ENCODE measurements at regions not wholly inside any gene's neighbourhood (a gene's known extent, or its start where the extent isn't known, plus 50 kb on each side); places are given as distances from the start of the nearest gene placed in this dataset.

DNA sequence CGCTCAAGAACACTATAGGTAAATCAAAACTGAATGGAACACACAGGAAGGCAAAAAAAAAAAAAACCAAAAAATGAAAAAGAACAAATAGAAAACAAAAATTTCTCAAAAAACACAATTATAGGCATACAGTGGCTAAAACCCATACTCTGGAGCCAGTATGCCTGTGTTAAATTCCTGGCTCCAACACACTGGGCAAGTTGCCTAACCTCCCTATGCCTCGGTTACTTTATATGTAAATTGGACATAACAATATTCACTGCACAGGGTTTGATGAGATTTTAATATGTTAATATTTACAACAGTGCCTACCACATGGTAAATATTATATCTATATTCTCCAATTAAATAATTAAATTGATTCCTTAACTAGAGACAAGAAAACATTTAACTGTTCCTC is 217.1 kb downstream of the HTR7 start:
- DNase-seq, result no peak

DNA sequence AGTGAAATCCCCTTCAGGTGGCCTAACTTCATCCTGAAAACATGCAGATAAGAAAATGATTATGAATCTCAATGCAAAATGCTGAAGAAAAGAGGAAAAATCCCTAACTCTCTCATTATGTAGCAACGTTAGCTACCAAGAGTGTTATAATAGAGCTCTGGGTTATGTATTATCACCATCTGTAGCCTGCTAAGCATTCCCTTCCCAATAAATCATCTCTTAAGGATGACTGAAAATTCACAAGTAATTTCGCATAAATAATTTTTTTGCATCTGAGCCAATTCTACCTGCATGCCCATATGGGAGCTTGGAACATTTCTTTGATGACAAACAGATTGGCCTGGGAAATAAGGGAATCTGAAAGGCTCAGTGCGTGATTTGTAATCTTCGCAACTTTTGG is 216.1 kb downstream of the HTR7 start:
- DNase-seq, result no peak

DNA sequence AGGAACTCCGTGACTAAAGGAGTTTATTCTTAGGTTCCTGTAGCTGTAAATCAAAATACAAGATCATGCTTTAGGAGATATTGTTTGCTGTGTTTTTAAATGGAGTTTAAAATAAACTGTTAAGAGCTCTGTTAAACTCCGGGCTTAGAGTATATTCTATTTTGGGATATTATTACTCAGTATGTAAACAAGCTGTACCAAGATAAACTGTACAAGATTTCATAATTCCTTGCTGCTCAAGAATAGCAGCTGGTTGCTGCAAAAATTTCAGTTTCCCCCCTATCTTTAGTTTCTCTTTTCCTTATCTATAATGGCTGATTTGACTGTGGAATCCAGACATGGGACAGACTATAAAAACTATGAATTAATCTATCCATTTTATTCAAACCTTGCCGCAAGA is 215.7 kb downstream of the HTR7 start:
- DNase-seq, result no peak

DNA sequence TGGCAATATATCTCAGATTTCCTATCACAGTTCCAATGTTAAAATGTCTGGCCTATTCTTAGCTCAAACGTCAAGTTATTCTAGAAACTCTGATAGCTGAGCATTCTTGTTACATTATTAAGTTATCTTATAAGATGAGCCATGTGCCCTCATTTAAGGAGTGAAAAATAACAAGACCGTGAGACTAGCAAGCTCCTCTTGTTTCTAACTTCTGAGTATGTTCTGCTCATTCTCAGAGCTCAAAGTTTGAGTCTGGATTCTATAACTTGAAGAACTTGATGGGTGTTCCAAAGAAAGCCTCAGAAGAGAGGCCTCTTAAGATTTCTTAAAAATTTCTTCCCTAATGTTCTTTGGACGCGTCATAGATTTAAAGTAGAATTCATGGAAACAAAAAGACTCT is 215.2 kb downstream of the HTR7 start:
- DNase-seq, result no peak

DNA sequence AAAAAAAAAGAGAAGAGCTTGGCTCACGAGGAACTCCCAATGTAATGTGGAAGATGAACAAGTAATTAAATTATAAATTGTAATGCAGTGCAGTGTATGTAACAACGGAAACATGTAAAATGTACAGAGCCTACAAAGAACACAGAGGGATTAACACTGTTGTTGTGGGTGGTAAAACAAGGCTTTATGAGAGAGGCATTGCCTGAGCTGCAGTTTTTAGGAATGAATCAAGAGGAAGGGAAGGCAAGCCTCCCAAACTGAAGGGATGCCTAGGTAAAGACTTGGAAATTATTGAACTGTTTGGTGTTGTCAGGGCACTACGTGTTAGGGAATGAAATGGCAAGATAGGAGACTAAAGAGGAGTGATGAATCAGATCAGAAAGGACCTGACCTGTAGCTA is 213.7 kb downstream of the HTR7 start:
- DNase-seq, result no peak

DNA sequence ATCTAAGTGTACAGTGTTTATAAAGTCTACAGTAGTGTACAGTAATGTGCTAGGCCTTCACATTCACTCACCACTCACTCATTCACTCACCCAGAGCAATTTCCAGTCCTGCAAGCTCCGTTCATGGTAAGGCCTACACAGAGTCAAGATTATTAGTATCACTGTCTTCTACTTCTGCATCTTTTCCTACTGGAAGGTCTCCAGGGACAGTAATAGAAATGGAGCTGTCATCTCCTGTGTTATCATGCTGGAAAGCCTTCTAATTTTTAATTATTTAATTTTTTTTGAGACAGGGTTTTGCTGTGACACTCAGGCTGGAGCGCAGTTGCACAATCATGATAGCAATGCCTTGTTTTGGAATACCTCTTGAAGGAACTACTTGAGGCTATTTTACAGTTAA is 207.0 kb downstream of the HTR7 start:
- no peak for DNase-seq

DNA sequence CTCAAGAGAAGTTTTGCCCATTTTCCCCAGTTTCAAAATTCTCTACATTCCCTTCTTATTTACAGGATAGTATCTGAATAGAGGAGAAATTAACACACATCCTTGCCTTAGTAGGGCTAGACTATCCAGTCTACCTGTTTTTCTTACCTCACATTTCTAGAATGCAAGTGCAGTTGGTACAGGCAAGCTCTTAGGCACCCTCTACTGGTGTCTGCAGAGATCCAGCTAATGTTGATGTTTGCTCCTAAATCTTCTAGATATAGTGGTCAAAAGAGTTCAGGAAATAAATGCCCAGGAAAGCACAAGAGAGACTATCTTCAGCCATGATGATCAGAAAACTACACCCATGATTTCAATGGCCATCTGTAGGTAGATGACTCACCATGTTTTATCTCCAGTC is 205.3 kb downstream of the HTR7 start:
- DNase-seq, result no peak

DNA sequence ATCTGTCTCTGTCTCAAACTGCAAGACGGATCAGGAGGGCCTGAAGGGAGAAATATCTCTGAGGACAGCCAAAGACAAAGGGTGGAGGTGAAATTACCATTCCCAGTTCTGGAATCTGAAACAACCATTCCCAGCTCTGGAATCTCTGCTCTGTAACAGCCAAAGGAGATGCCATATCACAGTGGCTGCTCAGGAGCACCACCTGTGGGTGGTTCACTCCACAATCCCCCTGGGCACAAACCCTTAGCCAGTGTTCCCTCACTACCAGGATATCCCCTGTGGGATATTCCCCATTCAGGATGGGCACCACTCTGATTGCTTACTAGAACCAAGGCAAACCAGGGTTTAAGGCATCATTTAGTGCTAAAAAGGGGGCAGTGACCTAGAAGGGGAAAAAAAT is 199.0 kb downstream of the HTR7 start:
- DNase-seq, result no peak

DNA sequence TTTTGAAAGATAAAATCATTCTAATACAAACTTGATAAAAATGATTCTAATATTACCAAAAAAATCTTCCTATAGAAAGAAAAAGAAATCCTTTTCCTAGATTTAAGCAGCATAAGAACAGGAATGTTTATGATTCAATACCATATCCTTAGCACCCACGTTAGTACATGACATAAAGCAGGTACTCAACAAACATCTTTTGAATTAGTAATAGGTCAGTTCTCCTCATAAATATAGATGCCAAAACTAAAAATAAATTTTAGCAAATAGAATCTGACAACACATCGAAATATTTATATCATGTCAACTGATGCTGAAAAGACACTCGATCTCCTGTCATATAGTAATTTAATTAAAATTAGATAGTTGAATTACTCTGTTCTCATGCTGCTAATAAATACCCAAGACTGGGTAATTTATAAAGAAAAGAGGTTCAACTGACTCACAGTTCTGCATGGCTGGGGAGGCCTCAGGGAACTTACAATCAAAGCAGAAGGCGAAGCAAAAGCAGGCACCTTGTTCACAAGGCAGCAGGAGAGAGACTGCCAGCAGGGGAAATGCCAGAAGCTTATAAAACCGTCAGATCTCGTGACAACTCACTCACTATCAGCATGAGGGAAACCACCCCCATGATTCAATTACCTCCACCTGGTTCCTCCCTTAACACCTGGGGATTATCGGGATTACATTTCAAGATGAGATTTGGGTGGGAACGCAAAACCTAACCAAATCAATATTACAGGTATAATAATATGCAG is 191.8 kb downstream of the HTR7 start:
- no peak for DNase-seq

DNA sequence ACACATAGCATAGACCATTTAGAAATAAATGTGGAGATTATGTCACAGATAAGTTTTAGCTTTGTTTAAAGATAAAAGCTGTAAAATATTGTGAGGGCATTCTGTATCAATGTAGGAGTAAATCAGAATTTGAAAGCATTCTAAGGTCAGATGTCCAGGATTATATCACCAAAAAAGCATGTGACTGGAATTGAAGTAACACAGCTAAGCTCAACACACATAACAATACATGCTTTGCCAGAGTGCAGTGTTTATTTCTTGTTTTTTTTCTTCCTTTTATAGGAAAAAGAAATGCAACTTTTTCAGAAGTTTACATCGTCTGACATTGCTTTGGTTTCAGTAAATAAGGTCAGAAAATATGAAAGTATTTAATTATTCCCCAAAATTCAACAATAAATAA is 183.4 kb downstream of the HTR7 start:
- no peak for DNase-seq

DNA sequence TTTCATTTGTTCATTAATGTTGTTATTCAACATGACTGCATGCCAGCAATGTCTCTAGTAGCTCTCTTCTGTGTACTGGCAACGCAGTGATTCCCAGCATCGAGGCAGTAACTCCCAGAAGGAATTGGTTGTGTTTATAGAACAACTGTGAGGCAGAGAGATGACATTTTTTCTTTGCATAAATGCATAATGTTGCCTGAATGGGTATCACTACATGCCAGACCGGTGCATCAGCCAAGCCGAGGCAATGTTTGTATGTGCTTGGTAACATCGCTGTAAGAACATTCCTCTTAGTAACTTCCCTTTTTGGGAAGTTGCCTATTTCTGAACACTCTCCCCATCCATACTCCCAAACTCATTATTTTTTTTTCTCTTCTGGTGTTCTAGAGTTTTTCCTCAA is 182.9 kb downstream of the HTR7 start:
- DNase-seq, result no peak

DNA sequence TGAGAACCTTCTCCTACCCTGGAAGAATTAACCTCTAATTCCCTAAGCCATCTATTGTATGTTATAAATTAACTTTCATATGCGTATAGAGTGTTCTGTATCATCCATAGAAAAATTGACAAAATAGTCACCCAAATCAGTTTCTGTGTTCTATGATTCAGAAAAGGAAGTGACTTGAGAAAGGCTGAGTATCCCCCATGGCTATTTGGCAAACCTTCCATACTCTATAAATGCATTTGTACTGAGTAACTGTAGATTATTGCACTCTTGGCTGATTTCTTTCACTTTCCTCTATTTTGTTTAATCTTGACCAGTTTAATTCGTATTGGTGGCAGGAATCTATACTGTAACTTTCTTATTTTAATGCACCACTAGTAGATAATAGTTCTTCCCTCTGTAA is 182.2 kb downstream of the HTR7 start:
- DNase-seq, result no peak
